ENCODE measurements at regions not wholly inside any gene's neighbourhood (a gene's known extent, or its start where the extent isn't known, plus 50 kb on each side); places are given as distances from the start of the nearest gene placed in this dataset.
"Not testable (repeated sequence)": the region's sequence is repeated elsewhere in the genome, so short reads cannot be mapped to it uniquely, and the experiment has no call there.

DNA sequence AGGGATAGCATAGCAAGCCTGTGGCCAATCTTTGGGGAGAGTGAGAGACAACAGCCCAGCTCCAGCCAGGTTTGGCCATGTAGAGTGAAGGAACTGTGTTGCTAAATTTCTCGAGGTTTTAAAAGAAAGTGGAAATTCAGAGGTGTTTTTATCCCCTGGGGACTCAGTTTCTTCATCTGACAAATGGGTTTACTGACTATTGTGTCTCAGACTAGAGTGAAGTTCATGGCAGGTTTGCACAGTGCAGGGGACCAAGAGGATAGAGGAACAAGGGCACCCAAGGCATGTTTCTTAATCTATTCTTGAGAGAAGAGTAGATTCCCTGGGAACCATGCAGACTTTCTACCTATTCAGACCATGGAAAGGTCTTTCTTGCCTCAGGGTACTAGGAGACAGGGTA, 555.8 kb upstream of the C16orf82 start:
- no peak for DNase-seq

DNA sequence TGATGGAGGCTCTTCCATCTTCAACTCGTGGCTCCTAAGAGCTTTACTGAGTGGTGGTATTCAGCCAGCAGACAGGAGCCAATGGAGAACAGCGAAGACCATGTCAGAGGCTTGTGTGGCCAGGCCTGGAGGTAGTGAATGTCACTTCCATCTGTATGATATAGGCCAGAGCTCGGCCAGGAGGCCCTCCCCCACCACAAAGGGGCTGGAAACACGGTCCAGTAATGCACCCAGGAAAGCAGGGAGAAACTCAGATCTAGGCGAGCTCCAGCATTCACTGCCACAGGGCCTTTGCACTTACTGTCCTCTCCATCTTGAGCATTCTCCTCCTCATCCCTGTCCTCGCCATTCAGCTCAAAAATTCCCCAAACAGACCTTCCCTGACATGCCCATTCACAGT, 555.3 kb upstream of the C16orf82 start:
- DNase-seq = no peak

DNA sequence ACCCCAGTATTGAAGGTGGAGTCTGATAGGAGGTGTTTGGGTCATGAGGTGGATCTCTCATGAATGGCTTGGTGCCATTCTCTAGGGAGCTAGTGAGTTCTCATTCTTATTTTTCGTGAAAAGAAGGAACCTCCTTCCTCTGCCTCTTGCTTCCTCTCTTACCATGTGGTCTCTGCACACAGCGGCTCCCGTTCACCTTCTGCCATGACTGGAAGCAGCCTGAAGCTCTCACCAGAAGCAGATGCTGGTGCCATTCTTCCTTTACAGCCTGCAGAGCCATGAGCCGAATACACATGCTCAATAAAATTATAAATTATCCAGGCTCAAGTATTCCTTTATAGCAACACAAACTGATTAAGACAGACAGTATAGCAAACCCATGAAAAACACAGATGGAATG, 545.1 kb upstream of the C16orf82 start:
- DNase-seq = no peak

DNA sequence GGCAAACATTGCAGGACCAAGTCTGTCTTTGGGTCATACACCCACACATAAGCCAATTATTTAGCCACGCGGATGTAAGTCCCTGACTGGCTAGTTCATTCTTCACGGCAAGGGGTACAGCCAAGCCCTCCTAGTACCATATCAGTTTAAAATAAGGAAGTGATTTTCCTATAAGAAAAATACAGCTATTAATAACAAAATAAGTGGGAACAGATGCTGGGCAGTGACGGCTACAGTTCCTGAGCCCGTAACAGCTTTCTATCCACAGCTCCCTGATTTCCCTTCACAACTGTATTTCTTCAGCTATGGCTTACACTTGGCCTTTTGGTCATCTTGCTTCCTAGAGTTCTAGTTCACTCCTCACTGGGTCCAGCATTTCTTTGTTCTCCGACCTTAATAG, 542.4 kb upstream of the C16orf82 start:
- DNase-seq = no peak

DNA sequence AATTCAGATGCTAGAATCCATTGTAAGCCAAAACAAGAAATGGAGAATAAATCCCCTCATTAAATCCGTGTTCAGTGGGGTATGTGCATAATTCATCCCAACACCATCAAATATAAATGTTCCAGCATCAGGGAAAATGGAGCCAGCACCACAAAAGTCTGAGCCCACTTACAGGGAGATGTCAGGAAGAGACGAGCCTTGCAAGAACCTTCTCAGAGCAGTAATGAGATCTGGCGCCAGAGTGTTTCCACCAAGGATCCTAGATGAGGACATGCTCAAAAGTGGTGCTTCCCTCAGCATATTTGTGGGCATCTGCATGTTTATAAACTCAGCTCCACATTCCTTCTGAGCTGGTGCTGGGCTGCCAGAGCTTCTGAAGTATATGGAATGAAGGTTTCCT, 541.9 kb upstream of the C16orf82 start:
- no peak for DNase-seq

DNA sequence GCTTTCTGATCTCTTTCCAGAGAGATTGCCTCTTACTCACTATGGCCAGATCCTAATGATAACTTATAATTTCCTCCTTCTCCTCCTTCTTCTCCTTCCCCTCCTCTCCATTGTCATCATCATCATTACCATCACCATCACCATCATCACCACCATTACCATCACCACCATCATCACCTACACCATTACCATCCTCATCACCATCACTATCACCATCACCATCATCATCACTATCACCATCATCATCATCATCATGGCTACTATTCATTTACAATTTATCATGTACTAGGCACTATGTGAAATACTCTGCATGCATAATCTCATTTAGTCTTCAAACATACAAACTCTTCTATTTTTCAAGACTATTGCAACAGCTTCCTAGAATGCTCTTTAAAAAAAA, 540.9 kb upstream of the C16orf82 start:
- DNase-seq = no peak

DNA sequence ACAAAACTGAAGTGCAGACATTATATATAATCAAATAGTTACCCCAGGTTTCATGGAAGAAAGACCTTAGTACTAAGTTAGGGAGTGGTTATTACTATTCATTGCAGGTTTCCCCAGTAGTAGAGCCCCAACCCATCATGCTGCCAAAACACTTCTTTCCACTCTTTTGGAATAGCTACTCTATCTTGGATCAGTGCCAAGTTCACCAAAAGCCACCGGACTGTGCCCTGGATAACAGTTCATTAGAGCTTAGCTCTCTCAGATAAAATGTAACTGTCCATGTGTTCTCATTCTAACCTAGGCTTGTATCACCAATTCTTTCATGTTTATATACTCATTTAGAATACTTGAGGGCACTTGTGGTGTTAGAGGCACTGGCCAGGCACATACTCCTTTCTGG, 540.1 kb upstream of the C16orf82 start:
- no peak for DNase-seq

DNA sequence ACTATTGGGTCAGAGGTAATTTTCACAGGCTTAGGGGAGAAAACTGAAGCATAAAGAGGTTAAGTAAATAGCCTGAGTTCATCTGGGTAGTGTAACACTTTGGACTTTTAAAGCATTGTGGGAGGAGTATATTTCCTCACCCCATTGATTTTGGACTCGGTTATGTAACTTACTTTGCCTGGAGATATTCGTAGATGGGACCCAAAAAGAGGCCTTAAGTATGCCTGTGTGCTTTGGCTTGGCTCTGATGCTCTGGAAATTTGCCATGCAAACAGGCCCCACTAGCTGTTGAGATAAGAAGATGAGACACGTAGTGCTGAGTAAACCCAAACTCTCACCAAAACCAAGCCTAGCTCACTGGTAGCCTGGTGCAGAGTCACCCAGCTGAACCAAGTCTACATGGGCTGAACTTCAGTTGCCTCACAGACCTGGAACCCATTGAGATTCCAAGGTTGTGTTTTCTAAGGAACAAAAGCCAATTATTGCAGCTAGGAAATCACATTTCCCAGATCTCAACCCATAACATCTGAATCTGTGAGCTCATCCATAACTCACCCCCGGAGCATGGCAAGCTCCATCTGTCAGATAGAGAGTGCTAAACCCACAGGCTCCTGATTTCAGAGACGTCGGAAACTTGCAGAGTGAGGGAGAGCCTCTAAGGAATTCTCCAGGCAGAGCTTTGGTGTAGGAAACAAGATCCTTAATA, 536.0 kb upstream of the C16orf82 start:
- DNase-seq = no peak

DNA sequence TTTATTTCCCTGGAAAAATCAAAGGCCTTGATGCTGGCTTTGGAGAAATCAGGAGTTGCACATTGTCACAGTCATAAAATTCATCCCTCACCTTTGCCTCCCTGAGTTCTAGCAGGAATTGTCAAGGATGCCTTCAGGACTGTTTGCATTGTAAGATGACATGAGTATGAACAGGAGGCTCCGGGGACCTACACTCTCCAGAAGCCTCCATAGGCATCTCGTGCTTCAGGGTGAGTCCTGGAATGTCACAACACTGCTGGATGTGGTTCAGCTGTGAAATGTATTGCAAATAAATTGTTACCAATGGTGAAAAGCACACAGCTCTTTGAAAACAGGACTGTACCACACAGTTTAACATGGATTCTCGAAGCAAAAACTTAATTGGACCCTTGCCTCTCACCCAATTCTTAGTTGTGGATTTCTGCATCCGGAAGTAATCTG, 535.4 kb upstream of the C16orf82 start:
- DNase-seq = no peak

DNA sequence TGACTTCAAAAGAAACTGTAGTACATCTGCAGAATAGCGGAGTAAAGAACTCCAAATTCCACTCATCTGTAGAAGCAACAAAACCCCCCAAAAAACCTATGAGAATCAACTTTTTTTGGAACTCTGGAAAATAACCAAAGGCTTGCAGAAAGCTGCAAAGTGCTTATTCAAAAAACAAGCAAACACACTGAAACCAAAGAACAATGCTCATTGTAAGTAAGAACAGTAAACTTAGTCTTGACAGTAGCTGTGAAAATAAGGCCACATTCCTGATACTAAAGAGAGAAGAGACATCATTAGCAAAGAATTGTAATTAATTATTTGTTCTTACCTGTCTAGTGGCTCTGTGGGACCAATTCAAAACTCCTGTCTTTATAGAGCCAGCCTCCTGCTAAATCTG, 534.3 kb upstream of the C16orf82 start:
- no peak for DNase-seq

DNA sequence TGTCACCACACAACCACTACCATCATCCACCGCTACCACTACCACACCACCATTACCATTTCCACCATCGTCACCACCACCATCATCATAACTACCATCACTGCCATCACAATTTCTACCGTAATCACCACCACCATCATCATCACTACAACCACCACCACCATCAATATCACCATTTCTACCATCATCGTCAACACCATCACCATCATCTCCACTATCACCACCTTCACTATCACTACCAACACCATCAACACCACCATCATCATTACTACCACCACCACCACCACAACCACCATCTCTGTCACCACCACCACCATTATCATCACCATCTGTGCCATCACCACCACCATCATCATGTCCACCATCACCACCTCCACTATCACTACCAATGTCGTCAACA, 524.5 kb upstream of the C16orf82 start:
- no peak for DNase-seq

DNA sequence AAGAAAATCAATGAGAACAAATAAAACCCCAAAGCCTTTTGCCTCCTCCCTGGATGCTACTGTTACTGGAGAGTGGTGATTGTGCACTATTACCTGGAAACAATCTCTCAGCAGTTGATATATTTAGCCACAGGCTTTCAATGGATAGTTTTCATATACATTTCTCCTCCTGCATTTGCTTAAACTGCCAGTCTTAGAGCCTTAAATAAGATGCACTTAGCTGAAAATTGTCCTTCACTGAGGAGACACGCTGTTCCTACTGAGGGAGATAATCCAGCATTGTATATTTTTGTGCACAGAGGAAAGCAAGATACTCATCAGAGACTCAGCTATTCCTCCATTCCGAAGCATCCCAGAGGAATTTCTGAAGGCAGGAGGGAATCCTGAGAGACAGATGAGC, 520.2 kb upstream of the C16orf82 start:
- DNase-seq = no peak

DNA sequence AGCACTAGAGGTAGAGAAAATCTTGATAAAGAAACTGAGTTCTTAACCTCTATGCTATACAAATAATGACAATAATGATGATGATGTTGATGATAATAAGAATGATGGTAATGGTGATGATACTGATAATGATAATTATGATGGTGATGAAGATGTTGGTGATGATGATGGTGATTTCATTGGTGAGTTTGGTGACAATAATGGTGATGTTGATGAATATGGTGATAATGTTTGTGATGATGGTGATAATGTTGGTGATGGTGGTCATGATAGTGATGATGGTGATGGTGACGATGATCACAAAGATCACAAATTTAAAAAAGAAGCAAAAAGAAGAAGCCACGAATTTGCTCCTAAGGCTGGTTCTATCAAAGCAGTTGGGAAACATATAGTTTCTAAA, 519.0 kb upstream of the C16orf82 start:
- DNase-seq = no peak

DNA sequence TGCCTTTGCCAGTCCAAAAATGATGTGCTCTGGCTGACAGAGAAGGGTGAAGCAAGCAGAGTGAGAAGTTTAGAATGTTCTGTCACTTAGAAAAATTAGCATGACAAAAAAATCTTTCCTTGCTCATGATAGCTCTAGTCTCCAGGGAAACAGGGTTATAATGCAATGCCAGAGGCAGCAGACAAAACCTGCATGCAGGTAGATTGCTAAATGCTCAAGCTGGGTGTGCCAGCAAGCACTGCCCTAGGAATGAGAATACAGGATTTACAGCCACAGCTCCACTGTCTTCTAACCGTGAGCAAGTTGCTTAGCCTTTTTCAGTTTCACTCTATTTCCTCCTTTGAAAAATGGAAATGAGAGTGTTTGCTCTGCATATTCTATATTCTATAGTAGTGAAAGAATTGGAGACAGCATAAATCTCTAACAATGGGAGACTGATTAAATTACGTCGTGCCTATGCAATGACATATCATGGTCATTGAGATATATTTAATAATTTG, 516.6 kb upstream of the C16orf82 start:
- DNase-seq = no peak

DNA sequence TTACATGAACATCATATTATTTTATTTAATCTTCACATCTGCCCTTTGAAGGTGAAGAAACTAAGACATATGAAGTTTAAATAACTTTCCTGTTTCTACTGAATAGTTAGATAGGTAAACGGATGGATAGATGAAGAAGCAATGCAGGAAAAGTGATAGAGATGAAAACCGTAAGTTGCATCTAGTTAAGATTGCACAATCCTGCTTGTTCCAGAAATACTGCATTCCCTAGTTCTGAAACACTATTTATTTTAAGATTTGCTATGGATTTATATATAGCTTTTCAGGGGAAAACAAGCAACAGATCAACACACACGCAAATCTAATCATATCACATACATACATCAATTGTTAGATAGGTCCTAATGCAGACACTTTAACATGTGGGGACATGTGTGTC, 512.7 kb upstream of the C16orf82 start:
- no peak for DNase-seq

DNA sequence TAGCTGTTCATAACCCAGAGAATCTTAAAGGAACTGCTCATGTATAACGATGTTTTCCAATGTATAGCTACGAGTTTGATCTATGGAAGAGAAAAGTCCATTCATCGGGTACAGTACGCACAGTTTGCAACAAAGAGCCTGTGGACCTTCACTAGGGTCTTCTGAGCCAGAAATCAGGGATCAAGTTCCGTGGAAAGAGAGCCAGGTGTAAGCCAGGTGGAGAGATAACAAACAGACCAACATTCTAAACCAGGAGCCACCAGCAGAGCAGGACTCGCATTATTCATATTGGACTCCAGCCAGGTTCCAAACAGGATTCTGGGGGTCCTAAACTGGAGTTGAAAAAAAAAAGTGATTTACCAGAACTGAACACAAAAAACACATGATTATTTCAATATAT, 505.4 kb upstream of the C16orf82 start:
- DNase-seq = no peak

DNA sequence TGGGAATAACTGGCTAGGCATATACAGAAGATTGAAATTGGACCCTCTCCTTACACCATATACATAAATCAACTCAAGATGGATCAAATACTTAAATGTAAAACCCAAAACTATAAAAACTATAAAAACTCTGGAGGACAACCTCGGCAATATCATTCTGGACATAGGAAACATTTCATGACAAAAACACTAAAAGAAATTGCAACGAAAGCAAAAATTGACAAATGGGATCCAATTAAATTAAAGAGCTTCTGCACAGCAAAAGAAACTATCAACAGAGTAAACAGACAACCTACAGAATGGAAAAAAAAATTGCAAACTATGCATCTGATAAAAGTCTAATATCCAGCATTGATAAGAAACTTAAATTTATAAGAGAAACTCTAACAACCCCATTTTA, 503.7 kb upstream of the C16orf82 start:
- no peak for DNase-seq

DNA sequence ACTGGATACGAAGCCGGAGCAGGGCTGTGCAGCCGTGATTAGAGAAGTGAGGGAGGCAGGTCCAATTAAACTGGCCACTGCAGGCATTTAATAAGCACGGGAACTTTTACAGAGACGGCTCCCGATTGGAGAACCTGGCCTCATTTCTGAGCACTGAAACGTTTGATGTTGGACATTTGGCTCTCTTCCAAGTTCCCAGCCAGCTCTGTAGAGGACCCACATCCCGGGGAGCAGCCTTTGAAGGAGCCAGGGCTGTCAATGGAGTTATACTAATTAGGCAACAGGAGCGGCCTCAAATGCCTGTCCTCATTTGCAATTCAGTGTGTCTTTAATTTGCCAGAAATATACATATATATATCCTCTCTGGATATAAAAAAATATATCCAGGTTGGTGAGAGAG, 499.4 kb upstream of the C16orf82 start:
- DNase-seq = no peak

DNA sequence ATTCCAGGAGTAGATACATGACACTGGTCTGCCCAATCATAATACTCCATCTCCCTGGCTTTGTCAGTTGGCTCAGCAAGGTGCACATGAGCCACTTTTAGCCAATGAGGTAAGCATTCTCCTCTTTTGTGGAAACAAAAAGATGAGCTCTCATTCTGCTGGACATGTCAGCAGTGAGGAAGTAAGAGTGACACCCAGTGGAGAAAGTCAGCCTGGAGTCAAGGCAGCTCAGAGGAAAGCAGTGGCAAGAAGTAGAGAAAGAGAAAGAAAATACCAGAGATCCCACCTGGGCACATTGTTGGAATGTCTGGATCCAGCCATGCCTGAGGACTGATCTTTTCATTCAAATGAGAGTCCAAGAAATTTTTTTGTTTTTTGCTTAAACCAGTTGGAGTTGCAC, 496.9 kb upstream of the C16orf82 start:
- peak; percentile 13 for DNase-seq

DNA sequence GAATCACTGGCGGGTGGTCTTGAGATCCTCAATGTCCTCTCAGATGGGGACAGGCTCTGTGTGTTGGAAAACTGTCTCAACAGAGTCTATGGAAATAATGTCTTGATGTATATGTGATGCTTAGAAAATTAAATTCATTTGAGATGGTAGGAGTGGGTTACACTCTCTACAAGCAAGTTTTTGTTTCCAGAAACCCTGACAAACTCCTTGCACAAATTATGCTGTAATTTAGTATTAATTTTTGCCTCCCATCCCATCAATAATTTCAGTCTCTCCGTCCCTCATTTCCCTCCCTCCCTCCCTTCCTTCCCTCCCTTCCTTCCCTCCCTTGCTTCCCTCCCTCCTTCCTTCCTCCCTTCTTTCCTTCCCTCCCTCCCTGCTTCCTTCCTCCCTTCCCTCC, 488.0 kb upstream of the C16orf82 start:
- no peak for DNase-seq

DNA sequence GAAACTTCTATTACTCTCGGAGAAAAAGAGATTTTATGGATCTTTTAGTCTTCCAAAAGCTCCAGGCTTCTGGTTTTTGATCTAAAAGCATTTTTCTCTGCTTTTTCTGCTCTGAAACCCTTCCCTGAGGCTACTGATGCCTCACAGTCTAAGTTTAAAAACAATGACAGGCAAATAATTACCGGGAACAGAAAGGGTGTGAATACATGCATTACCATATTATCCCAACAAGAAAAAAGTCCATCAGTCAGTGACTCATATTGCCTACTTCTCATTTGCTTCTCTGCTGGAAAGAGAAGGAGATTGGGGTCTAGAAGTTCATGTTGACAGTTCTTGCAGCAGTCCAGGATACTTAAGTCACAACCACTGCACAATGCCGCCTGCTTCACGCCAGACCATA, 482.9 kb upstream of the C16orf82 start:
- no peak for DNase-seq

DNA sequence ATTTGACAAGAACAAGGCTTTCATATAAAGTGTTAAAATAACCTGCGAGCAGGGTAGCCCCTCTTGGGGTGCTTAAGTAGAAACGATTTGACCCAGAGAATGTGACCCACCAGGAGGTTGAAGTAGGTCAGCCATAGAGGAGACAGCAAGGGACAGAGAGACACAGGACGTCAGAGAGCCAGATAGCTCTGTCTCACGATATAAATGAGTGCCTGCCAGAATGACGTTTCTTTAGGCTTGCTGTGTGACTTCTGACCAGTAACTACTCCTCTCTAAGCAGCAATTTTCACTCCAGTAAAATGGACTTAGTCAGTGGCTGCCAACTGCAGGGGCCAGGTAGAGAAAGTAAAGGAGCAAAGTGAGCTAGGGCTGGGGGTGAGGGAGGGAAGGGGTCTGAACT, 473.0 kb upstream of the C16orf82 start:
- DNase-seq = no peak

DNA sequence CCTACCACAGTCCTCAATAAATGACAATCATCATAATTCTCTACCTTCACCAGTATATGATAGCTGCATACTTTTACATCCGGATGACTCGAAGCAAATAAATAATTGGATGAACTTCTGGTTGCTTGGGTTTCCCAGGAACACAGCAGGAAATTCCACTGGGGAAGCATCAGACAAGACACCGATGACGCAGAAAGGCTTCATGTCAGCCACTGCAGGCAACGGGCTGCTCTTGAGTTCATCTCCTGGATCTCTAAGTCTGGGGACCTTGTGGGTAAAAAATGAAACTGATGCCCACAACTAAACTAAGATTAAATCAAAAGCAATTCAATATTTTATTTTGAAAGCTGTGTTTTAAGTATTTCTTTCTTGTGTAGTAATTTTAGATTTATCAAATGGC, 472.1 kb upstream of the C16orf82 start:
- DNase-seq = no peak

DNA sequence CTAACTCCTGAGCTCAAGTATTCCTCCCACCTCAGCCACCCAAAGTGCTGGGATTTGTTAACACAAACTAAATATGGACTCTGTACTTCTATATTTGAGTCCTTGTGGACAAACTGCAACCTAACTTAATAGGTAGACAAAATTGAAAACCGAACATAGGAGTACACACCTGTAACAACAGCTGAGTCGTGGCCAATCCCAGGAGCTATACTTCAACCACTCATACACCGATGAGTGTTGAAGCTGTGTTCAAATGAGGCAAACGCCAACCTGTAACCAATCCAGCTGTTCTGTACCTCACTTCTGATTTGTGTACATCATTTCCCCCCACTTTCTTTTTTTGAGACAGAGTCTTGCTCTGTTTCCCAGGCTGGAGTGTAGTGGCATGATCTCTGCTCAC, 471.5 kb upstream of the C16orf82 start:
- no peak for DNase-seq

DNA sequence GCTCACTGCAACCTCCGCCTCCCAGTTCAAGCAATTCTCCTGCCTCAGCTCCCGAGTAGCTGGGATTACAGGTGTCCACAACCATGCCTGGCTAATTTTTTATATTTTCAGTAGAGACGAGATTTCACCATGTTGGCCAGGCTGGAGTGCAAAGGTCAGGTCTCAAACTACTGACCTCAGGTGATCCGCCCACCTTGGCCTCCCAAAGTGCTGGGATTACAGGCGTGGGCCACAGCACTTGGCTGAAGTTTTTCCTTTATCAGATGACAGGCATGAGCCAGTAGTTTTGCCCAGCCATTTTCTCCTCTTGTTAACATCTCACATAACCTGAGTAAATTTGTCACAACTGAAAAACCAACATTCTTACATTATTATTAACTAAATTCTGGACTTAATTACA, 470.7 kb upstream of the C16orf82 start:
- not testable (repeated sequence) for DNase-seq

Measured in hematopoietic multipotent progenitor cell treated with erythropoietin and hydrocortisone succinate and interleukin-3 and kit ligand, for 4 days (in vitro differentiated cells).